Esophagus (tissue), 2 donors: ENCODE measurements at regions not wholly inside any gene's neighbourhood (a gene's known extent, or its start where the extent isn't known, plus 50 kb on each side); places are given as distances from the start of the nearest gene placed in this dataset.

ENCODE experiments used
- H3K27ac ChIP-seq, 2 donors: one replicate each; pipeline ENCODE4 v1.5.1; 2013; ENCODE audit warnings: low read depth in 2 of 2, mild to moderate bottlenecking in 2 of 2, inconsistent platforms in 1 of 2, low read length in 1 of 2, moderate library complexity in 1 of 2
- H3K27me3 ChIP-seq, 2 donors: one replicate each; pipeline ENCODE4 v1.6.1; 2013; ENCODE audit warnings: low read length in 2 of 2, control low read depth in 1 of 2, mild to moderate bottlenecking in 1 of 2; ENCODE audit not compliant: insufficient read depth in 2 of 2, control insufficient read depth in 1 of 2
- H3K36me3 ChIP-seq, 2 donors: one replicate each; pipeline ENCODE4 v1.6.1; 2013; ENCODE audit warnings: low read length in 1 of 2; ENCODE audit not compliant: control insufficient read depth in 2 of 2, insufficient read depth in 2 of 2
- H3K4me1 ChIP-seq, 2 donors: one replicate each; pipeline ENCODE4 v1.6.1; 2013; ENCODE audit warnings: low read length in 1 of 2; ENCODE audit not compliant: control insufficient read depth in 2 of 2, insufficient read depth in 2 of 2
- H3K4me3 ChIP-seq, 2 donors: one replicate each; pipeline ENCODE4 v1.5.1; 2013; ENCODE audit warnings: low read length in 2 of 2, mild to moderate bottlenecking in 2 of 2, low read depth in 1 of 2, moderate library complexity in 1 of 2
- H3K9me3 ChIP-seq, 2 donors: one replicate each; pipeline ENCODE4 v1.6.1; 2013; ENCODE audit warnings: mild to moderate bottlenecking in 2 of 2, low read depth in 1 of 2, low read length in 1 of 2, moderate library complexity in 1 of 2; ENCODE audit not compliant: control insufficient read depth in 2 of 2, insufficient read depth in 1 of 2
- WGBS, 2 donors: extraction: QIAGEN DNeasy Blood & Tissue Kit; methylation state at CpG; one replicate each; pipeline ENCODE4 v1.1.7; 2013; 5-methylcytosine and 5-hydroxymethylcytosine counted together
- donor health status: healthy with polysubstance abuse.
- donor health status: Bipolar disorder and iron deficiency.

DNA sequence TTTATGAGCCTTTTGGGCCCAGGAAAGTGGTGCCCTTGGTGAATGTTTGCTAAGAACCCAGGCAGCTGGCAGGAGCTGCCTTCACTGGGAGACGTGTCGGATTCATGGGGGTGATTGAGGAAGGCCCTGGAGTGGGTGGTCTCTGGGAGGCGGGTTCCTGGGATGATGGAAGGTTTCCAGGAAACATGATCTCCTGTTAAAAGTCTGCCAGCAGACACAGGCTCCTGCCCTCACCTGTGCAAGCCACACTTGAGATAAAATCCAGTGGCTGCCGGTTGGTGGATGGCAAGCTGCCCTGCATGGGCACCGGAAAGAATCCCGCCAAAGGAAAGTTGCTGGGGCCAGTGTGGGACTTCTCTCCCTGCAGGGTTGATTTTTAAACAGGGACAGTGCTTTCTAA is 189.0 kb upstream of the CIBAR2 start:
- WGBS, 2 donors = 52 to 63% methylated on average over 6 of the region's 6 CpGs
- H3K9me3 ChIP-seq = no peaks in the 10 kb centered on the region
- H3K4me1 ChIP-seq = peaks cover 2 to 3% of the 10 kb centered on the region in 2 donors
- H3K4me3 ChIP-seq = no peak overlapping the region
- H3K36me3 ChIP-seq = no peaks in the 10 kb centered on the region
- H3K27ac ChIP-seq = no peak overlapping the region
- H3K27me3 ChIP-seq = no peaks in the 10 kb centered on the region

- WGBS, 2 donors = 51 to 53% methylated on average over 24 of the region's 24 CpGs
- Histone ChIP-seq H3K4me1 (peaks cover 3% of the 10 kb centered on the region in 2 donors), H3K4me3 (no peak overlapping the region), H3K36me3 (no peaks in the 10 kb centered on the region), H3K27me3 (no peaks in the 10 kb centered on the region), H3K27ac (no peak overlapping the region), H3K9me3 (no peaks in the 10 kb centered on the region)
Measured at GRCh38 chr16:85302018-85302847, 190.0 kb upstream of the CIBAR2 start.

DNA sequence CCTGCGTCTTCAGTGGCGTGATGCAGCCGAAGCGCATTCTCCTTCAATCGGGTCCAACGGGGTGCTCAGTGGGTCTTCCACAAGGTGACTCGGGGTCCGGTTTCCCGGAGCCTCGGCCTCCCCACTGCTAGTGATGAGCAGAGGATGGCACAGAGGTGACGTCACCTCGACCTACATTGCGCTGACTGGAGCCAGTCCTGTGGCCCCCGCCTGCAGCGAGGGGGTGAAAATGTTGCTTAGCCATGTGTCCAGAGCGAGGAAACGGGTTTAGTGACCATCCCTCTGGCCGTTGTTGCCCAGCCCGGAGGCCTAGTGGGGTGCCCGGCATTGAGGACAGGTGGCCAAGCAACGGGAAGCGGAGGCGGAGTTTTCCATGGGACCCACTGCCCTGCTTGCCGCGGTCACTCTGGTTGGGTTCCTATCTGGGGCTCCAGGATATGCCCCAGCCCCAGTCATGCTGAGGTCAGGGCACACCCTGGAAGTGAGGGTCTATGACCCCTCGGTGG is 190.6 kb upstream of the CIBAR2 start:
- Histone ChIP-seq H3K27ac (no peak overlapping the region), H3K27me3 (no peaks in the 10 kb centered on the region), H3K4me1 (peaks cover 3% of the 10 kb centered on the region in 2 donors), H3K4me3 (no peak overlapping the region), H3K36me3 (no peaks in the 10 kb centered on the region), H3K9me3 (no peaks in the 10 kb centered on the region)
- WGBS, 2 donors = 64 to 69% methylated on average over 26 of the region's 26 CpGs

- 42 to 49% methylated on average over 36 of the region's 36 CpGs for WGBS, 2 donors
- no peak overlapping the region for H3K4me3 ChIP-seq
Measured at GRCh38 chr16:85303354-85303883, 191.1 kb upstream of the CIBAR2 start.

DNA sequence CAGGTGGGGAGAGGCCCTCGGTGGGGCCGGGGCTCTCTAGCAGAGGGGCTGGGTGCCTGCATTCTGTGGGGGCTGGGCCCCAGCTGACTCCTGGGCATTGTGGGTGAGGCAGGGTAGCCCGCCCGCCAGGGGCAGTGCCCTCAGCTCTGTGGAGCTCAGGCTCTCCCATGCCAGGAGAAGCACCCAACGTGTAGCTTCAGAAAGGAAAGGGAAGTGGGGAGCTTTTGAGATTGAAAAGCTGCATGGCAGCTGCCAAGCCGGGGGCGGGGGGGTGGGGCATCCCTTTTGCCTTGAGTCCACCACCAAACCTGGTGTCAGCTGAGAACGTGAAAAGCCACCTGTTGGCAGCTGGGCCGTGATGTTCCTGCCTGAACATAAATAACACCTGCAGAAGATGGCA is 192.1 kb upstream of the CIBAR2 start:
- H3K4me1 ChIP-seq = peaks cover 3% of the 10 kb centered on the region in 2 donors
- no peaks in the 10 kb centered on the region for H3K36me3 ChIP-seq
- WGBS, 2 donors = 71 to 82% methylated on average over 7 to 9 of the region's 9 CpGs
- H3K4me3 ChIP-seq = no peak overlapping the region
- no peak overlapping the region for H3K27ac ChIP-seq
- H3K27me3 ChIP-seq = no peaks in the 10 kb centered on the region
- H3K9me3 ChIP-seq = no peaks in the 10 kb centered on the region

More at GRCh38 chr16:85303354-85303883, 191.1 kb upstream of the CIBAR2 start:
- no peaks in the 10 kb centered on the region for H3K27me3 ChIP-seq
- no peak overlapping the region for H3K27ac ChIP-seq
- H3K9me3 ChIP-seq = no peaks in the 10 kb centered on the region
- peaks cover 3% of the 10 kb centered on the region in 2 donors for H3K4me1 ChIP-seq
- H3K36me3 ChIP-seq = no peaks in the 10 kb centered on the region

DNA sequence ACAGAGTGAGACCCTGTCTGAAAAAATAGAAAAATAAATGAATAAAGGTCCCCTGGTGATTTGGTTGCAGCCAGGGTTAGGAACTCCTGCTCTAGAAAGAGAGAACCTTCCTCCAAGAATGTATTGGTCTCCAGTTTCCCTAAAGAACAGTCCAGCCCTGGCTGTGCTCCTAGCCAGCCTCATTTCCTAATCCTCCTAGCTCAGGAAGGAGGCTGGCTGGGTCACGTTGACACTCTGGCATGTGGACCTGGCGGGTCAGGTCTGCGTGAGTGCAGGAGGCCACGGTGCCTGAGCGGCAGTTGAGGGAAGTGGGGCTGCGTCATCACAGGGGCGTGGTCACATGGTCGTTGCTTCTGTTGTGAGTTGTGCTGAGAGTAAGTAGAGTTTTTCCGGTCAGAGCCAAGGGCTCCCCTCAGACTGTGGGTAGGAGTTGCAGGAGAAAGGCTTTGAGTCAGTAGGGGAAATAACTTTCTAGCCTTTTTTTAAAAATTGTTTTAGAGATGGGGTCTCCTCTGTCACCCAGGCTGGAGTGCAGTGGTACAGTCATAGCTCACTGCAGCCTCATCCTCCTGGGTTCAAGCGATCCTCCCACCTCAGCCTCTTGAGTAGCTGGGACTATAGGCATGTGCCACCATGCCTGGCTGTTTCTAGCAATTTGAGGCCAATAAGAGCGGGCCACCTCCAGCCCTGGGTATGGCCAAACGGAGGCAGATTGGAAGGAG is 194.0 kb upstream of the CIBAR2 start:
- no peaks in the 10 kb centered on the region for H3K9me3 ChIP-seq
- no peaks in the 10 kb centered on the region for H3K27me3 ChIP-seq
- H3K36me3 ChIP-seq = no peaks in the 10 kb centered on the region
- WGBS, 2 donors = 30 to 38% methylated on average over 12 of the region's 12 CpGs
- H3K4me1 ChIP-seq = peaks cover 3 to 7% of the 10 kb centered on the region in 2 donors
- H3K27ac ChIP-seq = peak overlapping the region in 1 of 2 donors; percentile 29
- no peak overlapping the region for H3K4me3 ChIP-seq

- 78 to 80% methylated on average over 19 of the region's 19 CpGs for WGBS, 2 donors
- Histone ChIP-seq H3K27ac (peak overlapping the region in 1 of 2 donors; percentile 29), H3K4me1 (peaks cover 3 to 7% of the 10 kb centered on the region in 2 donors), H3K9me3 (no peaks in the 10 kb centered on the region), H3K4me3 (no peak overlapping the region), H3K36me3 (no peaks in the 10 kb centered on the region), H3K27me3 (no peaks in the 10 kb centered on the region)
Measured at GRCh38 chr16:85306793-85307551, 194.7 kb upstream of the CIBAR2 start.

- Histone ChIP-seq H3K27me3 (no peaks in the 10 kb centered on the region), H3K9me3 (no peaks in the 10 kb centered on the region), H3K27ac (no peak overlapping the region), H3K4me3 (no peak overlapping the region), H3K4me1 (peaks cover 3 to 7% of the 10 kb centered on the region in 2 donors), H3K36me3 (no peaks in the 10 kb centered on the region)
- WGBS, 2 donors = 80 to 89% methylated on average over 24 of the region's 24 CpGs
Measured at GRCh38 chr16:85307552-85308364, 195.5 kb upstream of the CIBAR2 start.
